ENCODE measurements at regions not wholly inside any gene's neighbourhood (a gene's known extent, or its start where the extent isn't known, plus 50 kb on each side); places are given as distances from the start of the nearest gene placed in this dataset.

DNA sequence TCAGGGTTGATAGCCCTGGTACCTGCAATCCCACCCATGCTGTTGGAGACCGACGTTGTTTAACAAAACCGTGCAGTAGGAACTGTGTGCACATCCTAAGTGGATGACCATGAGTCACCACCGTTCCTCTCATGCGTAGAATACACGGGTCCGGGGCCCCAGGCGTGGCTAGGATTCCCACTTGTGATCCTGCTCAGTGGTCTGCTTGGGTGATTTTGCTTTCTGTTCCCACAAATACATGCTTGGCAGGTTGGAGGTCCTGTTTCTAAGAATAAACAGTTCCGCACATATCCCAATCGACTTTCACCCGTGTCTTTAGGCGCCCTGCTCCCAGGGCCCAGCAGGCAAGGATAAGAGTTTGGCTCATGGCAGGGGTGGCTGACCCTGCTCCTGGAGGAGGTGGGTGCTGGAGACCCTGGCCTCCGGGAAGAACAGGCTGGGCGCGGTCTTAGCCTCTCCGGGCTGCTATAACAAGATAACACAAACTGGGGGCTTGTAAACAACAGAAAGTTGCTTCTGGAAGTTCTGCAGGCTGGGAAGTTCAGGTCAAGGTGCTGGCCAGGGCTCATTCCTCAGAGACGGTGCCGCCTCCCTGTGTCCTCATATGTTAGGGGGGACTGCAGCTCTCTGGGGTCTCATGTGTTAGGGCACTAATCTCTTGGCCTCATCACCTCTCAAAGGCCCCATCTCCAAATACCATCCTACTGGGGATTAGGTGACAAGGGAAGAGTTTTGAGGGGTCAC, 1028.3 kb downstream of the BRD1 start:
- DNase-seq (ENCODE audit: insufficient read length, low spot score) (no peak), FAIRE-seq (no peak)

DNA sequence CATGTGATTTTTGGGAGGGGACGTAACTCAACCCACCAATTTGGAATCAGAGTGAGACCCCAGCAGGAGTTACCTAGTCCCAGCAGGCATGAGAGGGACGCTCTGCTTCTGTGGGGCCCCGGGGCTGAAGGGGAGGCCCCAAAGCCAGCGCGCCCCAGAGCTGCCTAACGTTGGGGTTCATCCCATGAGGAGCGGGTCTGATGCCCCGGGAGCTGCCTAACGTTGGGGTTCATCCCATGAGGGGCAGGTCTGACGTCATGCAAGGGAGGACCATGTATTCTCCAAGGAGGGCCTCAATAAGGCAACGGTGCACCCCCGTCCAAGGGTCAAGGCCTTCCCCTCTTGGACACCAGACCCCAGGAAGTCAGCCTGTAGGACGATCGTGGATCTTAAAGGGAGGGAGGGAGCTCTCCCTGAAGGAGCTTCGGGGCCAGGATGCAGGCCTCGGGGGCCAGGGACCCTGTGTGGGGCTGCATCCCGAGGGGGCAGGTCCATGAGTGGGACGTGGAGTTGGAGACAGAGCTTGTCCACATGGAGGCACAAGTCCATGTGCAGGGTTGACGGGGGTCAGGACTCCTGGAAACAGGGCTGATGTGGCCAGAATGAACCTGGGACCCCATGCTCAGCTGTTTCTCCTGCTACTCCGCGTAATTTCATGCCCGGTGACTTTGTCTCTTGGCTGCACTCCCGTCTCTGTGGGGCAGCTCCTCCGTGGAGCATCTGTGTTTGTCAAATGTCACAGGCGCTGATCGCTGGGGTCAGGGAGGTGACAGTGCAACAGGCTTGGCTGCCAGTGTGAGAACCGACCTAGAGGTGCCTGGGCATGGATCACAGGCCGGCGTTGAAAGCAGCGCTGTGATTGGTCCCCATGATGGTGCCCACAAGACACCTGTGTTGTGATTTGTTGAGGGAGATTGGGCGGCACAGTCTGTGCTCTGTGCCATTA, 1029.1 kb downstream of the BRD1 start:
- DNase-seq (ENCODE audit: insufficient read length, low spot score) (no peak), FAIRE-seq (no peak)

DNA sequence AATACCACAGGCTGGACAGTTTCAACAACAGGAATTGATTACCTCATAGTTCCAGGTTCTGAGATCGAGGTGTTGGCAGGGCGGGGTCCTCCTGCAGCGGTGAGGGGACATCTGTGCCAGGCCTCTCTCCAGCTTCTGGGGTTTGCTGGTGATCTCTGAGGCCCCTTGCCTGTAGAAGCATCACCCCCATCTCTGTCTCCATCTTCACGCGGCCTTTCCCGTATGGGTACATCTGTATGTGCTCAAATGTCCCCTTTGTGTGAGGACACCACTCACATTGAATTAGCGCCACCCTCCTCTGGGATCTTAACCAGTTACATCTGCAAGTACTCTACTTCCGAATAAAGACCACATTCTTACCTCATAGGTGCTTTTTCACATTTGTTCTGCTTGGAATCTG, 1029.9 kb downstream of the BRD1 start:
- DNase-seq (ENCODE audit: insufficient read length, low spot score) (no peak), FAIRE-seq (no peak)

DNA sequence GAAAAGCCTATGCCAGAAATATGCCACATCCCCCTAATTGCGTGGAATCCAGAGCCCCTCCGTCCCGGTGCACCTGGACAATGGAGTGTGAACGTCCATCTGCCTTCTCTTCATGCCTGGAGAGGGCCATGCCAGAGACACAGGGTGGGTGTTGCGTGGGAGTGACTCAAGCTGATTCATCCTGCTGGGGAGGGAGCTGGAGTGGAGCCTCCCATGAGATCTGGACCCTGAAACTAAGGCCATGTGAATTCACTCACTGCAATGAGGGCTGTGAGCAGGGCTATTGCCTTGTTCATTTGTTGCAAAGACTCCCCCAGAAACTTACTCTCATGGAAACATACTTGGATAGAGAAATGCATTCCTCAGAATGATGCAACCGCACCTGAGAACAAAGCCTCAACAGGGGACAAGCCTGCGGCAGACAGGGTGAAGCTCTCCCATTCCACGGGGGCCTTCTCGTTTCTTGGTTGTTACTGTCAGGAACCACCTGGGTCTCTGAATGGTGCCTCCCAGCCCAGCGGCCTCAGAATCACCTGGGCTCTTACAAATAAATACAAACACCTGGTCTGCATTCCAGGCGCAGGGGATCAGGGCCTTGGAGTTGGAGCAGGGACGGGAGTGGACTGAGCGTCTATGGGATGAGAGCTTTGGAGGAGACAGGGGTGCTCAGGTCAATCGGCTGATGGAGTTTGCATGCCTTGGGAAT, 1031.2 kb downstream of the BRD1 start:
- FAIRE-seq (no peak), DNase-seq (ENCODE audit: insufficient read length, low spot score) (no peak)

DNA sequence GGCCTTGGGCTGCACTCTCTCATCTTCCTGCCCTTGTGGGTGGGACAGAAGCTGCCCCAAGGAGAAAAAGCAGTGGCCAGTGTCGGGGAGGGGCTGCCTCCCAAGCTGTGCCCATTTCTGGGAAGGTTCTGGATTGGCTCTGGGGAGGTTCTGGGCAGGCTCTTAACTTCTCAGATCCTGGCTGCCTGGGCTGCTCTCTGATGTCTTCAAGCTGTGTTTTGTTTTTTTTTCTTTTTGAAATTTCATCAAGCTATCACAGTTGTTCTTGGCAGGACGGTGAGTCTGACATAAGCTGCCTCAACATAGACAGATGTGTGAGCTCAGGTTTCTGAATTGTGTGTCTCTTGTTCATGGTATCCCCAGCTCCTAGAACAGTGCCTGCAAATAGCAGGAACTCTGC, 1032.0 kb downstream of the BRD1 start:
- no peak for FAIRE-seq
- DNase-seq (ENCODE audit: insufficient read length, low spot score): no peak

DNA sequence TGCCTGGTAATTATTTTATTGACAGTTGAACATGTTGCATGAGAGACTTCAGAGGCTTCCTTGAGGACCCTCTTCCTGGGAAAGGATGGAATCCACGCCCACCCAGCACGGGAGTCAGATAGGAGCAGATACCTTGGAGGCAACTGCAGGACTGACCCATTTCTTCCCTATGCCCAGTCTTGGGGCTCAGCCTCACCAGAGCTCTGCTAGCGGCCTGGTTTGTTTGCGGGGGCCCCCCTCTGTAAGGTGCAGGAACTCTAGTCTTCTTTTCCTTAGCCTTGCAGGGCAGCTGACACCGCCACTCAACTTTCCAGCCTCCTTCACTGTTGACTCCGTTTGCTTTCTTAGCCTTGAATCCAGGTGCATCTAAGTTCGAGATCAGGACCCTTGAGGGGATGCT, 1032.8 kb downstream of the BRD1 start:
- no peak for DNase-seq (ENCODE audit: insufficient read length, low spot score)
- FAIRE-seq: no peak

DNA sequence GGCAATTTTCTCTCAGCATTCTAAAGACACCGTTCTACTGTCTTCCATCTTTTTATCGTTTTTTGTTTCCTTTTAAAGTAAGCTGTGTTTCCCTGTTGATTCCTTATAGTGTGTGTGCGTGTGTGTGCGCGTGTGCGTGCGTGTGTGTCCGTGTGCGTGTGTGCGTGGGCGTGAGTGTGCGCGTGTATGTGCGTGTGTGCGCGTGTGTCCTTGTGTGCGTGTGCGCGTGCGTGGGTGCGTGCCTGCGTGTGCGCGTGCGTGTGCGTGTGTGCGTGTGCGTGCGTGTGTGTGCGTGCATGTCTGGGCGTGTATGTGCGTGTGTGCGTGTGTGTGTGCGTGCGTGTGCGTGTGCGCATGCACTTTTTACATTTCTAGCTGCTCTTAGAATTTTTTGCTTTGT, 1033.7 kb downstream of the BRD1 start:
- DNase-seq (ENCODE audit: insufficient read length, low spot score) (no peak), FAIRE-seq (no peak)

DNA sequence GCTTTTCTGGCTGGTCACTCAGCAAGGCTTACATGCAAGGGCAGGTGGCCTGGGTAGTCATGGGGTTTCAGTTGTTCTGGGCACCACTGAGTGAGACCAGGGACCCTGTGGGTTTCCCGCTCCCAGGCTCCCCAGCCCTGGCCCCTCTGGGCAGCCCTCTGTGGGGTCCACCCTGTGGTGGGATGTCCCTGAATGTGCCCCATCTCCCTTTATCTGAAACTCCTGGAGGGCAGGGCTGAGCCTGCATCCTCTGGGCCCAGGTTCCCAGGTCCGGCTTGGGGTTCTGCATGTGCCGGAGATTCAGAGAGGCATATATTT, 1041.0 kb downstream of the BRD1 start:
- no peak for FAIRE-seq
- DNase-seq (ENCODE audit: insufficient read length, low spot score): no peak

DNA sequence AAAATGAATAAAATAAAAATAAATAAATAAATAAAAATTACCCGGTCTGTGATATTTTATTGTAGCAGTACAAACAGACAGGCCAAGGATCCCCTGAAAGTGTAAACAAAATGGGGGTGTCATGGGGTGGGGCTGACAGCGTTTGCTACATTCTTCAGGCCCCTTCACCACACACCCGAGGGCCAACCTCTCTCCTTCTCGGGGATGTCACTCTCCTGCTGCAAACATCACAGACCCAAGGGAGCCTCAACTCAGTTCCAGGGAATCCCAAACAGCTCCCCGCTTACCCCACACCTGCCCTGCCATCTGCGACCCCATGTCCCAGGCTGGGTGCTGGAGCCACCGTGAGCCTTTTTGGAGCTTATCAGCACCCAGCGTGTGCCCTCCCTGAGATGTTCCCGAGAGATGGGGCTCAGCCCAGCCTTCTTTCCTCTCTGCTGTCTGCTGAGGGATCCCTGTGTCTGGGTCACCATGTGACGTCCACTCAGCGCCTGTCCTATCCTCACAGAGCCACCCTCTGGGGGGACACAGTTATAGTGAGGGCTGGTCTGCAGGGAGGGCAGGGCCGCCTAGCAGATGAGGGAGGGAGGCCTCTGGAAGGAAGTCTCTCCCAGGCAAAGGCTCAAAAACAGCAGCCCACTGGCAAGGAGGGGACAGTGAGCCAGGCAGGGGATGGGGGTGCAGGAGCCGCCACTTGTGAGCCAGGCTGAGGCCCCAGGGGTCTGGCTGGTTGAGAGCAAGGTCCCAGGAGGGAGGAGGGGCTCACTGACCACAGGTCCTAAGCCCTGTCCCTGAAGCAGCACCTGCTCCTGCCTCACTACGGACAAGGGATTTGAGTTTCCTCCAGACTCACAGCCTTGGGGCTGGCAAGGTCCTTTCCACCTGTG, 1041.6 kb downstream of the BRD1 start:
- no peak for FAIRE-seq
- no peak for DNase-seq (ENCODE audit: insufficient read length, low spot score)

DNA sequence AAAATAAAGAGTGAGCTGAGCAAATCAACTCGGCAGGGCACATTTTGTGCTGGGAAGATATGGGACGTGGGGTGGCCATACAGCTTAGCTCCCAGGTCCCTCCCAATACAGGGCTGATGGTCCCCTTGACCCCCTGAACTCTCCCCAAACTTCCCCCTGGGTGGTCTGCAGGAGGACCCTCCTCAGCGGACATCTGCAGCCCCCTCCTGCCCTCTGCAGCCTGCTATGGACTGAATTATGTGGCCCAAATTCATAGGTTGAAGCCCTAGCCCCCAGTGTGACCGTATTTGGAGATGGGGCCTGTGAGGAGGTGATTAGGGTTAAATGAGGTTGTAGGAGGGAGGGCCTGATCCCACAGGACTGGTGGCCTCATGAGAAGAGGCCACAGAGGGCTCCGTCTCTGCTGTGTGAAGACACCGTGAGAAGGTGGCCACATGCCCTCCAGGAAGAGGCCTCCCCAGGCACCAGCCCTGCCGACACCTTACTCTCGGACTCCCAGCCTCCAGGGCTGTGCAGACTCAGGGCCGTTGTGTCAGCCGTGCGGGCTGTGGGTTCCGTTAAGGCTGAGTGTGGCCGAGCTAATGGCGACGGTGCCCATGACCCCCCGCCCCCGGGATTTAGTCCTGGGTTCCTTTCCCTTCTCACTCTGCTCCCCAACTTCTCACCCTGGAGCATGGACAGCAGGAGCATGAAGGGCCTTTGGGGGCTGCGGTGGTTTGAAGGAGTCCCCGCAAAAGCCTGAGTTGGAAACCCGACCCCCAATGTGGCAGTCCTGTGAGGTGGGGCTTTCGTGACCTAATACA, 1042.8 kb downstream of the BRD1 start:
- DNase-seq (ENCODE audit: insufficient read length, low spot score) (no peak), FAIRE-seq (no peak)

DNA sequence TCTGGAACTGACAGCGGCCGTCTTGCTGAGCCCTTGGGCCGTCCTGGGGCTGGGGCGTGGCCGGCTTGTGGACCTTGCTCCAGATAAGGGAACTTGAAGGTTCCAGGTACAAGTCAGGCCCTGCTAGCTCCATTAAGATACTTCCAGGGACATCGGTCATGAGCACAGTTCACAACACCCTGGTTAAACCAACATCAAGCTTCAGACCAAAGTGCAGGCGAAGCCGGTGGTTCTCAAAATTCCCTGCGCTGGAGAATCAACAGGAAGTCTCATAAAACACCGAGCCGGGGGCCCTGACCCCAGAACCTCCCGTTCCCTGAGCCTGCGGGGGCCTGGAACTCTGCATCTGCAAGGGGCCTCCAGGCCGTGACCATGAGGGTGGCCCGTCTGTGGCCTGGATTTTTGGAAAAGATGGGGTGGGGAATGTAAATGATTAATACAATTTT, 1043.8 kb downstream of the BRD1 start:
- FAIRE-seq: no peak
- no peak for DNase-seq (ENCODE audit: insufficient read length, low spot score)

DNA sequence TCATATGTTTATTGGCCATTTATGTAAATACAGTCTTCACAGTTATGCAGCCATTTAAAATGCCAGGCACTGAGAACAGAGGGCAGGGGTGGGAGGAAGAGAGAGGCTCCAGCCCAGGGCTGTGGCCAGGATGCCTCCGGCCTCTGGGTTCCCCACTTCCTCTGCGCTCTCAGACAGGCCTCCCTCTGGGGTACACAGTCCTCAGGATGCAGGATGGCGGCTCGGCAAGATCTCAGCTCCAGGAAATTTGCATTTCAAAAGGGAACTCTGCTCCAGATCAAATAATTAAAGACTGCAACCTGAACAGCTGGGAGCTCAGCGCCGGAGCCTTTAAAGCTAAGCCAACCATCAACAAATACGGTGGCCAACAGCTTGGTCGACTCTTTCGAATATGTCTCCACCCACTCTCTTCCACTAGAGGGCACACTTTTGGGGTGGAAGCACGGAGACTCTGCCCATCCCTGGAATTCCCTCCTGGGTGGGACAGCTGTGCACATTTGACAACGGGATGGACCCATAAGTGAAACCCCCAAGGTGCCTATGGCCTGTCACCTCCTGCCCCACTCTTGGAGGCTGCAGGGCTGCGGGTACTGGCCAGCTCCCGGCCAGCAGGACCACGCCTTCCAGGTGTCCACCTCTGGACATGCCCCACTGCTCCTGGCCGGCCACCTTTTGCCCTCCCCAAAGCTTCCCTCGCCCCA, 1044.7 kb downstream of the BRD1 start:
- DNase-seq (ENCODE audit: insufficient read length, low spot score) (no peak), FAIRE-seq (no peak)

DNA sequence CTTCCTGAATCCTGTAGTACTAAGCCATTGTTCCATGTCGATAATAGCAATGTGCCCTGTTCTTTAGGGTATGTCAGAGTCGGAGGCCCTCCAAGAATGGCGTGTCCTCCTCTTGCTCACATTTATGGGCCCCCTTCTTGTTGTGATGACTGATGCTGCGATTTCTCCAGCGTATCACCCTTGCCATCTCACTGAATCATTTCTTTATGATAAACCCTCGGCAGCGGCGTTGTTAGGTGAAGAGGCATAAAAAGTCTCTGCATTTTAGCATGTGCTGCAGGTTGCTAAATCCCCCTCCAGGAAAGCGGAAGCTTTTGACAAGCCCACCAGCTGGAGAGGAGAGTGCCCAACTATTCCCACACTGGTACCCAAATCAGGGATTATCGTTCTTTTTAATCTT, 1045.3 kb downstream of the BRD1 start:
- DNase-seq (ENCODE audit: insufficient read length, low spot score): no peak
- no peak for FAIRE-seq

DNA sequence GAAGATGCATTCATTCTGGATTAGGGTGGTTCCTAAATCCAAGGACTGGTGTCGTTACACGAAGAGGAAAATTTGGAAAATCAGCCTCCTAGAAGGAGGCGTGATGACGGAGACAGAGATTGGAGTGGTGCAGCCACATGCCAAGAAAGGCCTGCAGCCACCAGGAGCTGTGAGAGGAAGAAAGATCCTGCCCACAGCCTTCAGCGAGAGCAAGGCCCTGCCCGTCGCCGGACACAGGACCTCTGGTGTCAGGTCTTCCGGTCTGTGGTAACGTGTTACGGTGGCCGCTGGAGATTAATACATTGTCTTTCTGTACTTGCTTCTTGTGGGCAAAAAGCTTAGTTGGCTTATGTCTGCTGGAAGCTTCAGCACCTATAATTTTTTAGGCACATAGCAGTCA, 1045.8 kb downstream of the BRD1 start:
- DNase-seq (ENCODE audit: insufficient read length, low spot score) (no peak), FAIRE-seq (no peak)

DNA sequence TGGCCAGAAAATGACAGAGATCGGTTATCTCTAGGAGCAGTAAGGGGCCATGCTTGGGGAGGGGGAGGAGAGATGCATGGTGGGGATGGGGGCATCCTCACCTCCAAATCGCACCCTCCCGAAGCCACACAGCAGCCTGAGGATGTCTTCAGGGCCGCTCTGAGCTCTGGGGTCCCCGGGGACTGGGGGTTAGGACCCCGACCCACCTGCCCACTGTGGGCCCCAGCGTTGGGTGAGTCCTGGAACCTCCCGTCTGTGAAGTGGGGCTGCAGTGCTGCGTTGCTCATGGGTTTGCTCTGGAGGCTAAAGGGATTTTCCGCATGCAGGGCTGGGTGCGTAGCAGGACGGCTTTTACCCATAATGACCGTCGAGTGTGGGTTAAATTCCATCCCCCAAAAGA, 1046.3 kb downstream of the BRD1 start:
- FAIRE-seq (no peak), DNase-seq (ENCODE audit: insufficient read length, low spot score) (no peak)

DNA sequence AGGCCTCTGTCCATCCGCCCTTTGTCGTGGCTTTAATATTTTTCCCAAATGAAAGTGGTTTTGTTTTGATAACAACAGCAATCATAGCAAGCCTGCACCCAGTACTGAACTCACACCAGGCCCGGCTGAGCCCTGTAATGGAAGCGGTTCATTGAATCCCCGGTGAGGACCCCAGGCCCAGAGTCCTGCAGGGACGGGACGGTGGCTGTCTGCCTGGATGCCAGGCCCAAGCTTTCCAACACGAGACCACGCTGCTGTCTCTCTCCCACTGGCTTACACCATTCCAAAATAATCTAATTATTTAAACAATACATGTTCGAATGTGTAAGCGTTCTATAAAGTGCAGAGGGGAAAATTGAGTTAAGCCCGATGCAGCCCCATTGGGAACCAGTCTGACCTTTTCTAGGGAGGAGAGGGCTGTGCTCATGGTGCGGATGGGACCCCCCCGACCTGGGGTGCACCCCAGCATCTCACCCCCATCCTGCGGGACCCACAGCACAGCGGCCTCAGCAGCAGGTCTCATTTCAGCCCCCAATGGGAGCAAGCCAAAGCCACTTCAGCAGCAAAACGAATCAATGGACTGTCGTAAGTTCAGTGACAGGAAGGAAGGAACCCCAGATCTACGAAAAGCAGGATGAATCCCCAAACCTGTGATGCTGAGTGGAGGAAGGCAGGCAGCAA, 1046.9 kb downstream of the BRD1 start:
- no peak for DNase-seq (ENCODE audit: insufficient read length, low spot score)

DNA sequence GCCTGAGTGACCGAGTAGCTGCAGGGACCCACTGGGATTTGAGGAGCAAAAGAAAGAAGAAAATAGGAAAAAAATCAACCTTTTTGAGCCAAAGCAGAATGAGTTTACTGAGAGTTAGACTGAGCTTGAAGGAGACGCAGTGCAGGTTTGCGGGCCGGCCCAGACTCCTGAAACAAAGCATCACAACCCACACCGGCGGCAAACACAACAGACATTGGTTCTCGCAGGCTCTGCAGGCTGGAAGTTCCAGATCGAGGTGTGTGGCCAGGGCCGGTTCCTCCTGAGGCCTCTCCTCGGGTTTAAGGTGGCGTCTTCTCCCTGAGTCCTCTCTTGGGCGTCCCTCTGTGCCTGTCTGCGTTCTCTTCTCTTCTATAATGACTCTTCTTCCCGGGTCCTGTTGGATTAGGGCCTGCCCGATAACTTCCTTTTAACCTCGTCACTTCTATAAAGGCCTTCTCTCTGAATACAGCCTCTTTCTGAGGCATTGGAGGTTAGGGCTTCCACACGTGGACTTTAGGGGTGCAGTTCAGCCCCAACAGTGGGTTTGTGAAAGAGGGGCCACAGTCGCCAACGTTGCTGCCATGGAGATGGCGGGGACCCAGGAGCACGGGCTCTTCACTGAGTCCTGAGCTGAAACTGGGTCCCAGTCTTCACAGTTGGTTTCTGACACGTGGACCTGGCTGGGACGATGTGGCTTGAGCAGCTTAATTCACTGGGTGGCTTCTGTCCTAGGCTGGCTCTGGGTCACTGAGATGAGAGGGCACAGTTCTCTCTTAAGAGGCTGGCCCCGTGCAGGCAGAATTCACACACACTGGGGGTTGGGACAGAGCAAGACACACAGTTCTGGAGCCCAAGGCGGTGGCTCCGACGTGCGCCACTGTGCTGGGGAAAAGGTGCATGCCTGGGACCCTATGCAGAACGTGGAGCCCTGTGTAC, 1047.7 kb downstream of the BRD1 start:
- FAIRE-seq (no peak), DNase-seq (ENCODE audit: insufficient read length, low spot score) (no peak)

More for the DNA sequence above, 1046.9 kb downstream of the BRD1 start:
- no peak for FAIRE-seq

Measured in HTR-8/SVneo (cell line).